ENCODE measurements at regions not wholly inside any gene's neighbourhood (a gene's known extent, or its start where the extent isn't known, plus 50 kb on each side); places are given as distances from the start of the nearest gene placed in this dataset.

GRCh38 chr5:73380710-73381589 is 67.6 kb downstream of the FOXD1 start:
- Mint-ChIP-seq H3K36me3 (peaks cover 1% of the 10 kb centered on the region), H3K4me3 (peak overlapping the region in 2 of 4 donors; percentile 17 to 38)

GRCh38 chr5:73380041-73380440 is 68.5 kb downstream of the FOXD1 start:
- peak overlapping the region in 2 of 4 donors; percentile 17 to 53 for H3K4me3 Mint-ChIP-seq
- H3K36me3 Mint-ChIP-seq: peaks cover 1% of the 10 kb centered on the region
- peaks cover 0 to 10% (median 0%) of the 10 kb centered on the region in 3 donors for H3K4me1 Mint-ChIP-seq
- H3K9me3 Mint-ChIP-seq: peaks cover 0 to 12% (median 9%) of the 10 kb centered on the region in 3 donors
- H3K27me3 Mint-ChIP-seq: peaks cover 54% of the 10 kb centered on the region
- peak overlapping the region in 1 of 3 donors; percentile 21 for H3K27ac Mint-ChIP-seq

More at GRCh38 chr5:73380710-73381589, 67.6 kb downstream of the FOXD1 start:
- Mint-ChIP-seq H3K27me3 (peaks cover 48% of the 10 kb centered on the region), H3K27ac (peak overlapping the region in 2 of 3 donors; percentile 25 to 46), H3K4me1 (peaks cover 0 to 10% (median 0%) of the 10 kb centered on the region in 3 donors), H3K9me3 (peaks cover 0 to 15% (median 11%) of the 10 kb centered on the region in 3 donors)

- peaks cover 1% of the 10 kb centered on the region for H3K36me3 Mint-ChIP-seq
- no peak overlapping the region for H3K4me3 Mint-ChIP-seq
- H3K27me3 Mint-ChIP-seq: peaks cover 58% of the 10 kb centered on the region
- peak overlapping the region in 1 of 3 donors; percentile 21 for H3K27ac Mint-ChIP-seq
- H3K9me3 Mint-ChIP-seq: peaks cover 0 to 7% (median 6%) of the 10 kb centered on the region in 3 donors
- H3K4me1 Mint-ChIP-seq: peaks cover 0 to 10% (median 0%) of the 10 kb centered on the region in 3 donors
These were observed 69.1 kb downstream of the FOXD1 start for GRCh38 chr5:73379435-73379834.

- Mint-ChIP-seq H3K36me3 (no peaks in the 10 kb centered on the region), H3K4me1 (peaks cover 0 to 10% (median 0%) of the 10 kb centered on the region in 3 donors), H3K27ac (peak overlapping the region in 1 of 3 donors; percentile 21), H3K9me3 (peaks cover 0 to 2% (median 2%) of the 10 kb centered on the region in 3 donors), H3K4me3 (no peak overlapping the region), H3K27me3 (peaks cover 60% of the 10 kb centered on the region)
These were observed 69.8 kb downstream of the FOXD1 start for GRCh38 chr5:73378765-73379164.

- Mint-ChIP-seq H3K27me3 (peaks cover 61% of the 10 kb centered on the region), H3K4me3 (no peak overlapping the region), H3K36me3 (no peaks in the 10 kb centered on the region), H3K4me1 (peaks cover 0 to 10% (median 0%) of the 10 kb centered on the region in 3 donors), H3K9me3 (peaks cover 0 to 2% (median 0%) of the 10 kb centered on the region in 3 donors), H3K27ac (no peak overlapping the region)
These were observed 70.5 kb downstream of the FOXD1 start for GRCh38 chr5:73378070-73378469.

GRCh38 chr5:73376618-73377170 is 71.9 kb downstream of the FOXD1 start:
- Mint-ChIP-seq H3K4me3 (no peak overlapping the region), H3K27me3 (peaks cover 62% of the 10 kb centered on the region), H3K27ac (no peak overlapping the region), H3K36me3 (no peaks in the 10 kb centered on the region), H3K4me1 (peaks cover 0 to 10% (median 0%) of the 10 kb centered on the region in 3 donors), H3K9me3 (peaks cover 0 to 2% (median 0%) of the 10 kb centered on the region in 3 donors)

GRCh38 chr5:73375949-73376348 is 72.6 kb downstream of the FOXD1 start:
- H3K4me3 Mint-ChIP-seq: no peak overlapping the region
- H3K27ac Mint-ChIP-seq: no peak overlapping the region
- peaks cover 61% of the 10 kb centered on the region for H3K27me3 Mint-ChIP-seq

GRCh38 chr5:73375191-73375545 is 73.4 kb downstream of the FOXD1 start:
- H3K27me3 Mint-ChIP-seq: peaks cover 53% of the 10 kb centered on the region
- H3K9me3 Mint-ChIP-seq: no peaks in the 10 kb centered on the region
- no peak overlapping the region for H3K27ac Mint-ChIP-seq
- H3K36me3 Mint-ChIP-seq: no peaks in the 10 kb centered on the region
- H3K4me1 Mint-ChIP-seq: peaks cover 0 to 3% (median 0%) of the 10 kb centered on the region in 3 donors
- no peak overlapping the region for H3K4me3 Mint-ChIP-seq

More at GRCh38 chr5:73375949-73376348, 72.6 kb downstream of the FOXD1 start:
- no peaks in the 10 kb centered on the region for H3K9me3 Mint-ChIP-seq
- H3K4me1 Mint-ChIP-seq: peaks cover 0 to 6% (median 0%) of the 10 kb centered on the region in 3 donors
- no peaks in the 10 kb centered on the region for H3K36me3 Mint-ChIP-seq

GRCh38 chr5:73374520-73375190 is 73.9 kb downstream of the FOXD1 start:
- Mint-ChIP-seq H3K27ac (no peak overlapping the region), H3K4me3 (no peak overlapping the region), H3K9me3 (no peaks in the 10 kb centered on the region), H3K27me3 (peaks cover 48% of the 10 kb centered on the region), H3K36me3 (no peaks in the 10 kb centered on the region), H3K4me1 (peaks cover 0 to under 1% (median 0%) of the 10 kb centered on the region in 3 donors)

- H3K27me3 Mint-ChIP-seq: peaks cover 46% of the 10 kb centered on the region
- H3K36me3 Mint-ChIP-seq: no peaks in the 10 kb centered on the region
- no peaks in the 10 kb centered on the region for H3K4me1 Mint-ChIP-seq
- no peak overlapping the region for H3K27ac Mint-ChIP-seq
- H3K9me3 Mint-ChIP-seq: no peaks in the 10 kb centered on the region
- no peak overlapping the region for H3K4me3 Mint-ChIP-seq
These were observed 74.6 kb downstream of the FOXD1 start for GRCh38 chr5:73373814-73374510.

- H3K9me3 Mint-ChIP-seq: no peaks in the 10 kb centered on the region
- H3K27me3 Mint-ChIP-seq: peaks cover 28% of the 10 kb centered on the region
- no peak overlapping the region for H3K27ac Mint-ChIP-seq
- no peak overlapping the region for H3K4me3 Mint-ChIP-seq
- no peaks in the 10 kb centered on the region for H3K4me1 Mint-ChIP-seq
- H3K36me3 Mint-ChIP-seq: no peaks in the 10 kb centered on the region
These were observed 77.7 kb downstream of the FOXD1 start for GRCh38 chr5:73370640-73371583.

GRCh38 chr5:73370095-73370494 is 78.5 kb downstream of the FOXD1 start:
- H3K4me3 Mint-ChIP-seq: no peak overlapping the region
- no peaks in the 10 kb centered on the region for H3K4me1 Mint-ChIP-seq
- H3K36me3 Mint-ChIP-seq: no peaks in the 10 kb centered on the region
- no peaks in the 10 kb centered on the region for H3K9me3 Mint-ChIP-seq
- no peak overlapping the region for H3K27ac Mint-ChIP-seq
- H3K27me3 Mint-ChIP-seq: peaks cover 25% of the 10 kb centered on the region

GRCh38 chr5:73369278-73369677 is 79.3 kb downstream of the FOXD1 start:
- no peak overlapping the region for H3K4me3 Mint-ChIP-seq
- H3K36me3 Mint-ChIP-seq: no peaks in the 10 kb centered on the region
- no peaks in the 10 kb centered on the region for H3K9me3 Mint-ChIP-seq
- peaks cover 16% of the 10 kb centered on the region for H3K27me3 Mint-ChIP-seq
- H3K4me1 Mint-ChIP-seq: no peaks in the 10 kb centered on the region
- no peak overlapping the region for H3K27ac Mint-ChIP-seq

- no peaks in the 10 kb centered on the region for H3K4me1 Mint-ChIP-seq
- no peaks in the 10 kb centered on the region for H3K36me3 Mint-ChIP-seq
- H3K27me3 Mint-ChIP-seq: peaks cover 10% of the 10 kb centered on the region
- H3K27ac Mint-ChIP-seq: no peak overlapping the region
- no peaks in the 10 kb centered on the region for H3K9me3 Mint-ChIP-seq
- H3K4me3 Mint-ChIP-seq: no peak overlapping the region
These were observed 80.9 kb downstream of the FOXD1 start for GRCh38 chr5:73367650-73368049.

Measured in IgD-negative memory B cell (primary cell).